ENCODE measurements at regions not wholly inside any gene's neighbourhood (a gene's known extent, or its start where the extent isn't known, plus 50 kb on each side); places are given as distances from the start of the nearest gene placed in this dataset.

- no peak for DNase-seq (ENCODE audit: low read depth, low spot score)
- CTCF ChIA-PET, result interaction anchor here (1.0 to 1.2 kb wide), 4 partner anchors 12 to 71 kb away, joined by 3 to 4 read pairs (median 3); no protein-coding TSS in a partner anchor
- no peak overlapping the region for H3K27ac ChIP-seq (ENCODE audit: low read depth, low read length)
- no peaks in the 10 kb centered on the region; the same call in 1 of the 2 replicates for H3K9me3 ChIP-seq (ENCODE audit: control insufficient read depth, insufficient read depth, low read length)
- H3K4me3 ChIP-seq (ENCODE audit: low read depth, low read length), result no peak overlapping the region
- H3K27me3 ChIP-seq (ENCODE audit: control insufficient read depth, insufficient read depth, low read length), result no peaks in the 10 kb centered on the region
- TF ChIP-seq CTCF (IDR thresholded peaks at IDR 0.05; ENCODE audit: low read depth, low read length), result no peak
- POLR2A ChIA-PET, result interaction anchor here (1.1 kb wide), 2 partner anchors 14 to 16 kb away, joined by 3 to 4 read pairs; no protein-coding TSS in a partner anchor
These were observed 218.0 kb downstream of the SEC14L1 start for GRCh38 chr17:77358801-77359200.

- CTCF ChIA-PET, result interaction anchor here (0.6 to 1.2 kb wide), 5 partner anchors 13 to 71 kb away, joined by 3 to 4 read pairs (median 3); no protein-coding TSS in a partner anchor
- Histone ChIP-seq H3K27me3 (ENCODE audit: control insufficient read depth, insufficient read depth, low read length) (no peaks in the 10 kb centered on the region), H3K27ac (ENCODE audit: low read depth, low read length) (no peak overlapping the region), H3K9me3 (ENCODE audit: control insufficient read depth, insufficient read depth, low read length) (no peaks in the 10 kb centered on the region; the same call in 1 of the 2 replicates), H3K4me3 (ENCODE audit: low read depth, low read length) (no peak overlapping the region)
- no peak for TF ChIP-seq CTCF (IDR thresholded peaks at IDR 0.05; ENCODE audit: low read depth, low read length)
- DNase-seq (ENCODE audit: low read depth, low spot score), result no peak
- POLR2A ChIA-PET, result interaction anchor here (1.1 kb wide), 1 partner anchor 14 kb away, joined by 3 read pairs; no protein-coding TSS in a partner anchor
These were observed 218.5 kb downstream of the SEC14L1 start for GRCh38 chr17:77359236-77359635.

GRCh38 chr17:77361986-77362620 lies 221.3 kb downstream of the SEC14L1 start:
- no peaks in the 10 kb centered on the region for H3K9me3 ChIP-seq (ENCODE audit: control insufficient read depth, insufficient read depth, low read length)
- ChIA-PET POLR2A (no interaction called here), CTCF (interaction anchor here (0.6 to 1.4 kb wide), 2 partner anchors 31 to 229 kb away, joined by 3 to 4 read pairs; no protein-coding TSS in a partner anchor)
- no peak for TF ChIP-seq CTCF (IDR thresholded peaks at IDR 0.05; ENCODE audit: low read depth, low read length)
- no peak overlapping the region for H3K27ac ChIP-seq (ENCODE audit: low read depth, low read length)
- H3K4me3 ChIP-seq (ENCODE audit: low read depth, low read length), result no peak overlapping the region
- no peak for DNase-seq (ENCODE audit: low read depth, low spot score)
- no peaks in the 10 kb centered on the region for H3K27me3 ChIP-seq (ENCODE audit: control insufficient read depth, insufficient read depth, low read length)

GRCh38 chr17:77363821-77364361 lies 223.1 kb downstream of the SEC14L1 start:
- TF ChIP-seq CTCF (IDR thresholded peaks at IDR 0.05; ENCODE audit: low read depth, low read length), result no peak
- no peaks in the 10 kb centered on the region for H3K9me3 ChIP-seq (ENCODE audit: control insufficient read depth, insufficient read depth, low read length)
- H3K27me3 ChIP-seq (ENCODE audit: control insufficient read depth, insufficient read depth, low read length), result no peaks in the 10 kb centered on the region
- CTCF ChIA-PET, result no interaction called here
- no peak overlapping the region for H3K4me3 ChIP-seq (ENCODE audit: low read depth, low read length)
- POLR2A ChIA-PET, result no interaction called here
- DNase-seq (ENCODE audit: low read depth, low spot score), result no peak
- H3K27ac ChIP-seq (ENCODE audit: low read depth, low read length), result peak overlapping the region; percentile 80

- H3K27me3 ChIP-seq (ENCODE audit: control insufficient read depth, insufficient read depth, low read length), result no peaks in the 10 kb centered on the region
- ChIA-PET POLR2A (no interaction called here), CTCF (no interaction called here)
- DNase-seq (ENCODE audit: low read depth, low spot score), result no peak
- no peaks in the 10 kb centered on the region for H3K9me3 ChIP-seq (ENCODE audit: control insufficient read depth, insufficient read depth, low read length)
- H3K27ac ChIP-seq (ENCODE audit: low read depth, low read length), result peak overlapping the region; percentile 24
- TF ChIP-seq CTCF (IDR thresholded peaks at IDR 0.05; ENCODE audit: low read depth, low read length), result no peak
- no peak overlapping the region for H3K4me3 ChIP-seq (ENCODE audit: low read depth, low read length)
These were observed 223.7 kb downstream of the SEC14L1 start for GRCh38 chr17:77364381-77364911.
